Central memory CD4-positive, alpha-beta T cell (primary cell): ENCODE measurements at regions not wholly inside any gene's neighbourhood (a gene's known extent, or its start where the extent isn't known, plus 50 kb on each side); places are given as distances from the start of the nearest gene placed in this dataset.
A peak's percentile ranks its signal among the peaks of the same experiment; 100 is the strongest.

Source experiments
- DNase-seq: peaks from one replicate; pipeline ENCODE4 v3.0.0; 2022

DNA sequence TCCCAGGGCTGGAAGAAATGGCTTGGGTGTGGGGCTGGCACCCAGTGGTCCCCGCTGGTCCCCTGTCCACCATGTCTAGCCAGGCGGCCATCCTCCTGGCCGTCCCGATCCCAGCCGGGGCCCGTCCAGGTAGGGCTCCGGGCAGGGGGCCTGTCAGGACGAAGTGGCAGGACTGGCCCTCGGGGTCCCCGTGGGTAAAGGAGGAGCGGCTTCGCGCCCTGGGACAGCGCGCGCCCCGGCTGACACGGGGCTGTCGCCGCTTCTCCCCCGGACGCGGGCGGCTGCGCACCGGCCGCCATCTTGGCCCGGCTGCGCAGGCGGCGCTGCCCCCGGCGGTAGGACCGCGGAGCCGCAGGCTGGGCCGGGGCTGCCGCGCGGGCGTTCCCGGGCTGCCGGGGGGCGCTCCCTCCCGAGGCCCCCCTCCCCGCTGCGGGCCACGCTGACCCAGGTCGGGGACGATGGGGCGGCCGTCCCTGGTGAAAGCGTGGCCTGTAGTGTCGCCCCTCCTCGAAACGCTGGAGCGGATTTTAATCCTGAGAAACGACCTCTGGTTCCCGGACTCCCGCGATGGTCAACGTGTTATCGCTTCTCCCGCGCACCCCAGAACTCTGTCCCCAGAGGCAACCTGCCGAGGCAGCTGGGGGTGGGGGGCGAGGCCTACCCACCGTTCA is 60.4 kb upstream of the BCOR start:
- DNase-seq: no peak

DNA sequence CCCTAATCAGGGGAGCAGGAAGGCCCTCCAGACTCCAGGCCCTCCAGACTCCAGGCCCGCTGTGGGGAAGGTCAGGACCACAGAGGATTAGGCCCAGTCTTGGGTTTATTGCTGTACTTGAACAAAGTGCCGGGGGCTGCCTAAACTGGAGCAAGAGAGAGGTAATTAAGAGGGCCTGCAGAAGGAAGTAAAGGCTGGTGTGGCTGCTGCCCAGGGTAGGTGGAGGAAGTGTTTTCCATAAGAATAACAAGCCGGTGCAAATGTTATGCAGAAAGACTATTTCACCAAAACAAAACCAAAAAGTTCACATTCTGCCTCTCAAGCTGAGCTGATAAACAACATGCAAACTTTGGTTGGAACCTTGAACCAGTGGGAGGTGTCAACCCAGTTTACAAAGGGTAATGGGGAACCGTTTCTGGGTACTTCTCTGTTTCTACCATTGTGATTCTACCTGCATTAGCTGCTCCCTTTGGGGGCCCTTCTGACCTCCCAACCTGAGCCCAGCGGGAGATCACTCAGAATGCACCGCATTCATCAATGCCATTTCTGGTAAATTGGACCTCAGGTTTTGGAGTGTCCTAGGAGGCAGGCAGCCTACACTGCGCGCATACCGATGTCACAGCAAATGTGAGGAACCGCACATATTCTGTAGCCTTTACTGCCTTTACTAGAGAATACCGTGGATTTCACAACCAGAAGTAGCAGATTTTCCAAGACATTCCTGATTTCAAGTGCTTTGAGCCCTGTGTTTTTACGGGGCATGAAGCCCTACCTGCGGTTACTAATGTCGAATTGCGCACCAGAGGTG is 59.7 kb upstream of the BCOR start:
- DNase-seq: no peak

DNA sequence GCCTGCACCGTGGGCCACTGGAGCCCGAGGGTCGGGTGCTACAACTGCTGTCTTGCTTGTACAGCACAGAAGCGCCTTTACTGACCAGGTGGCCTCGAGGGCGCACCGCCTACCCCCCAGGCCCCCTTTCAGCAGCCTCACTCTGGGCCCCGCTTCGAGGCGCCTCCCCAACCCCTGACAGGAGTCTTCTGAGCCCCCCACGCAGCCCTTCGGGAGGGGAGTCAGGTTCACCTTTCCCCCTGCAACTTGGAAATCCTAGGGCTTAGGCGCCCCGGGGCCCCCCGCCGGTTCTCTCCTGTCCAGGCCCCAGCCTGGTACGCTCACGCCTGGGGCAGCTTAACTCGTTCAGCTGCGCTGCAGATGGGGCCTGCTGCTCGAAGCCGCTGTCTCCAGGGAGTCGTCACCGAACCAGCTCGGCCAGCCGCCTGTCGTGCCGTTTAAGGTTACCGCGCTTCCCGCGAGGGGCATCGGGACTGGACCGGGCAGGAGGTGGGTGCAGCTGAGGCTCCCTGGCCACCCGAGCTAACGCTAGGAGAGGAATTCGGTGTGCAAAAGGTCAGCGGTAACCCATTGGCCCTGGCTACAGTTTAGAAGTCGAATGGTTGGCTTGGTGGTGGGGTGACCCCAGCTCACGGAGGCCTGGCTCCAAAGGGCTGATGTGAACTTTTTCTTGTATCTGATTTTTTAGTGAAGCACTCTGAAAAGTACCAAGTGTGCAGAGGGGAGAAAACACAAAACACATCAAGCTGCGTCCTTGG is 58.9 kb upstream of the BCOR start:
- no peak for DNase-seq

DNA sequence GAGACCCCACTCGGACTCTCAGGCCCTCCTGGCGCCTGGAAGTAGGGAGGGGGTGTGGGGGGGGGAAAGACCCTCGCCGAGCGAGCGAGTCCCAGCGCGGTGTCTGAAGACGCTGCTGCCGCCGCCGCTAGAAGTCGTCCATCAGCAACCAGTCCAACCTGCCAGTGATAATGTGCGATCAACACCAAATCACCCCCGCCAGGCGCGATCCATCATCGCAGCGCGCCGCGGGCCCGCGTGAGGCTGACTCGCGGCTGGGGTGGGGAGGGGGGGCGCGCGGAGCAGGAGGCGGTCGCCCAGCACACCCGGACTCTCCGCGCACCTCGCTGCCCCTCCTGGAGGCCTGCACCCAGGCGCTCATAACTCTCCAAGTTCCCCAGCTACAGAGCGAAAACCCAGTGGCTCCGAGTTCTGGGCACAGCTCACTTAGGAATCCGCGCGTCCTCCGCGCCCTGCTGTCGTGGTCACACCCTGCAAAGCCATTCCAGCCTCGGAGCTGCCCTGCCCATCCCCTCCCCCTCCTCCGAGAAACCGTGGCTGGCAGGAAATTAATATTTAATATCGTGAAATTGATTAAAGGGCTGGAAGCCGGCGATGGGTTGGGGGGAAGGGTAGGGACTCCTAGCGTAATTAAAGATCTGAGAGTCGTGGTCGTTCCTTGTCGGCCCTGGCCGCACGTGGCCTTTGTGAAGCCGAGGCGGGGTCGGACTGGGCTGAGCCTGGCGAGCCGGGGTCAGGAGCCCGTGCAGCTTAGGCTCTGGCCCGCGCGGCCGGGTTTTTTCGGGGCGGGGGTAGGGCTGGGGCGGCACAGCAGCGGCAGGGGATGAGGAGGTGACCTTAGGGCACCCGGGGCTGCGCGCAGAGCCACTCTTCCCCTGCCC is 58.1 kb upstream of the BCOR start:
- DNase-seq: no peak

DNA sequence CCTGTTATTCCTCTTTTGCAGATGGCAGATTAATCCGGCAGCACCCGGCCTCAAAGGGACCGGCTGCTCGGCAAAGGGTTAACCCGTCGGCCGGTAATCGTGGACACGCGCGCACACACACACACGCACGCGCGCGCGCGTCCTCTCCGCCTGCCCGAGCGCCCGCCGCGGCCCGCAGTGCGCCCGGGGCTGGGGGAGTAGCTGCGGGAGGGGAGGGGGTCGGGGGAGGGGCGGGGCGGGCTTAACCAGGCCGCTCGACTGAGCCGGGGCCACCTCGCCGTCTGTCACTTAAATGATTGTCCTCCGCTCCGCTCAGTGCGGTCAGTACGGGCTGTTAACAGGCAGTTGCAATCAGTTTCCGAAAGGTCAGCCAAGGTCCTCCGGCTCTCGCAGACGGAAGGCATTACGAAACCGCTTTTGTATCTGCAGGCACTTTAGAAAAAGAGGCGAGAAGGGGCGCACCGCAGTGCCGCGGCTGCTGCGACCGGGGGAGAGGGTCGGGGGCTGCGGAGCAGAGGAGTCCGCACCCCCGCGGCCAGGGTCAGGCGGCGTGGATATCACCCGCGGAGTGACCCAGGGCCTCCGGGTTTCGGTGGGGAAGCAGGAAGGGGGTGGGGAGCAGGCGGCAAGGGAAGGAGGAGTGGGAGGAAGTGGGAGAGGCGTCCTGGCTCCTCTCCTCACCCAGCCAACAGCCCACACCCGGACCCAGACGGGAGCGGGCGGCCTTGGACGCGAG is 57.3 kb upstream of the BCOR start:
- no peak for DNase-seq

DNA sequence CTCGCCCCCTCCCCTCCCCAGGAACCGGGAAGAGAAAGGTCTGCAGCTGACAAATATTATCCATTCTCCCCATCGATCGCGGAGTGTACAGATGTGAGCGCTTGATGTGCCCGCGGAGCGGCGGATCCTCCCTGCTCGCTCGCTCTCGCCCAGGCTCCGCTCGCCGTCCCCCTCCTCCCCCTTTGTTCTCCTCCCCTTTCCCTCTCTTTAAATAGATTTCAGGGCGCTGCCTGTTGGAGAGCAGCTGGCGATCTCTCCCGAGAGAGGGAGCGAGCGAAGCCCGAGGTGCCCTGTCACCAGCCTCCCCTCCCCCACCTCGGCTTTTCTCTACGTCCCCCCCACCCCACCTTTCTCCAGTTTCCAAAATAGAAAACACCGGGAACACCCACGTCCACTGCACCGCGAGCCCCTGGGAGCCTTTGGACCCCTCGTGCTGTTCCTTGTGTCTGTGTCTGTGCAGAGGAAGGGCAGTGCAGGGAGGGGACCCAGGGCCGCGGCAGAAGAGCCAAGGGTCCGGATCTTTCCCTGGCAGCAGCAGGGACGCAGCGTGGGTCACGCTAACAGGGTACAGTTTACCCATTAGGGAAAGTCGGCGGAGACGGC is 56.6 kb upstream of the BCOR start:
- DNase-seq: no peak

DNA sequence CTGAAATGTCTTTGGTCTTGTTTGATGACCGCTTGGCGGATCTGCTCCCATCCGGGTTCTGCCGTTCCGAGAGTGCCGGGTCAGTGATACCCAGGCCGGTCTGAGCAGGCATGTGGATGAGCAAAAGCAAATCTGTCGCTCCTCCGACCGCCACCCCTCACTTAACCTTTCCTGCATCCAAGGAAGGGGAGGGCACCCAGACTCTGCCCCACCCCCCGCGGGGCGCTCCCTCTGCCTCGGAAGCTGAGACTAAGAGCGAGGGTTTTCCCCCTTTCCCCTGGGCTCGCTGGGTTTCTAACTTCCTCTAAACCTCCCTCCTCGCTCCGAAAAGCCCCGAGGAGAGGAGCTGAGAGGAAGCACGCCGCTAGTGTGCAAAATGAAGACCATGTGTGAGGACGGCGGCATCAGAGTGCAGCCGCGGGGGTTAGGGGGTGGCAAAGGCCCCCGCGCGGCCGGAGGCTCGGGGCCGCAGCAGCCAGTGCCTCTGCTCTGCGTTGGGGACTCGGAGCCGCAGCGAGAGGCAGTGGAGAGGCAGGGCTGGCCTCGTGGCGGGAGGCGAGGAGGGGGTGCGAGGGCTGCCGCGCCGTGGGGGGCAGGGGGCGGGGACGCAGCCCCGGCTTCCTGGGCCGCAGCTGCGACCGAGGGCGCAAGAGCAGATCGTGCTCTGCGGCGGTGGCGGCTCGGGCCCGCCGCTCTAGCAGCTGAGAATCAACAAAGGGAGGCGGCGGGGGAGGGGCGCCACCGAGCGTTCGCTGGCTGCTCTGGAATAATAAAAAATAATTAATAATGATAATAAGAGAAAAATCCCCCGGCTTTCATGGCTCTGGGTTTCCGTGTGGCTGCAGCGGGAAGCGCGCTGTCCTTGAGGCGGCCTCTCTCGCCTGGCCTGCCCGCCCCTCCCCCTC is 55.8 kb upstream of the BCOR start:
- peak; percentile 53 for DNase-seq

DNA sequence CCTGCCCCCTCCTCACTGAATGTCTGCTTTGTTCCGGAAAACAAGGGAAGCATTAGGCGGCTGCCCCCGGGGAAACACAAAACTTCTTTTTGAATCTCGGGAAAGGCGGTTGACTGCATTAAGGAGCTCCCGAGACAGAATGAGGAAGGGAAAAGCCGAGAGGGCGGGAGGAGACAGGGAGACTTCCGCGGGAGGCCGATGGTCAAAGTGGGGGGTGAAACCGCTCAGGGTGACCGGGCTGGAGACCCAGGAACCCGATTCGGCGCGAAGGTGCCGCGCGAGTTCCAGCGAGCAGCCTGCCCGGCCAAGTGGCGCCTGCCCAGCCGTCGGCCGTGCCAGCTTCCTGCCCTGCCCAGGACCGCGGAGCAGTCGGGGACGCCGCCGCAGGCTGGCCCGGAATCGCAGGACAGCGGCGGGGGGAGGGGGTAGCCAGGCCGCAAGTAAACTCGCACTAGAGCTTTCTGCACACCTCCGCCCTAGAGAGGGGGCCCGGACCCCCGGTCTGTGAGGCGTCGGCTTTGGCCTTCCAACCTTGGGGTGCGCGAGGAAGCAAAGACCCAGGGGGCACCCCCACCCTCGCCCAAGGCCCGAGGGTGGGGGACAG is 55.1 kb upstream of the BCOR start:
- DNase-seq: no peak

DNA sequence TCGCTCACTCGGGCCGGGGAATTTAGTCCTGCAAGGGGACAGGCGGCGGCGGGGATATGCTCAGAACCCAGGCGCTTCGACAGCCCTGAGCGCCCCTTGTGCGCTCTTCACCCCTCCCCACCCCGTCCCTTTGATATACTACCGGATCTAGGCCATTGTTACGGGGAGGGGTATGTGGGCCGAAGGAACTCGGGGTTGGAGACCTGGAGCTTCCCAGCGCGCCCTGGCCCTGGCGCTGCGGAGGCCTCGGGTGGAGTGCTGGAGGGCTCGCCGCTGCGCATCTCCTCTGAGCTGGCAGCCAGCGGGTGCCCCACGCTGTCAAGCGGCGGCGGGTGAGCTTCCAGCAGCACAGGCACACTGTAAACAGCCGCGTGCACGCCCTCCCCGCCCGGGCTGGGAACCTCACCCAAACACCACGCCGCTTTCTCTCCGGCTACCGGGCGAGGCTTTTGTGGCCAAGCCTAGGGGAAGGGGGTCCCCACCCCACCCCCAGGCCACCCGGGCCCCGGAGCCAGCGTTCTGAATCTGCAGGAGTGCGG is 54.5 kb upstream of the BCOR start:
- no peak for DNase-seq

DNA sequence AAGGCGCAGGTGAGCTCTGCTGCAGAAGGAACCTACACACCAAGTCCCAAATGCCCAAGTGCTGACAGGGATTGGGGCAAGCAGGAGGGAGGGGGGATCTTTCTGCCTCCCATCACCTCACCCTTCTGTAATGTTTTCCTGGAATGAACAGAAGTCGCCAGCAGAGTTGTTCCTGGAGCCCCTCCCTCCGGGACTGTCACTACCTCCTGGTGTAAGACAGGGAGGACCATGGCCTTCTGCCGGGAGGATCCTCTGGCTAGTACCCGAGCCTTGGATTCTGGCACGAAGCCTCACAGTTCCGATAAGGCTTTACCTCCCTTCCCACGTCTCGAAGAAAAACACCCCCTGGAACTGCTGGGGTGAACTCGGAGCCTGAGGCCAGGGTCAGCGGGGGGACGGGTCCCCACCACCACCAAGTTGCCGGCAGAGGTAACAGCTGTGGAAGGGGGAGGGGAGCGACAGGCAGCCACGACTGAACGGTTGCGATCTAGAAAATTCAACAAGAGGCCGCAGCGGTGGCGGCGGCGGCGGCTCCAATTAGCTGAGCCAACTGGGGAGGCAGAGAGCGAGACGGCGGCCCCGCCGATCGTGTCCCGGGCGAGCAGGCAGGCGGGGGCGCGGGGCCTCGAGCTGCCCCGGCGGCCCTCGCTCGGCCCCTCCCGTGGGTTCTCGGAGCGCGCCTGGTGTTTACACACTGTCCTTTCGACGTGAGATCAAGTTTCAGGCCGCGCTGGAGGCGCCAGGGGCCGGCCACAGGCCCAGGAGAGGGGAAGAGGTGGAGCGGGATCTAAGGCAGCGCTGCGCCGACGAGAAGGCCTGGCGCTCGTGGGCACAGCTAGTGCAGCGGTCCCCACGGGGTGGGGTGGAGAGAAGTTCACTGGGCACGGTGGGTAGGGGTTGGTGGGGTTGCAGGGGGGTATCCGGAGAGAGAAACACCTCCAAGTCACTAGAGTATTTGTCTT is 53.7 kb upstream of the BCOR start:
- no peak for DNase-seq

DNA sequence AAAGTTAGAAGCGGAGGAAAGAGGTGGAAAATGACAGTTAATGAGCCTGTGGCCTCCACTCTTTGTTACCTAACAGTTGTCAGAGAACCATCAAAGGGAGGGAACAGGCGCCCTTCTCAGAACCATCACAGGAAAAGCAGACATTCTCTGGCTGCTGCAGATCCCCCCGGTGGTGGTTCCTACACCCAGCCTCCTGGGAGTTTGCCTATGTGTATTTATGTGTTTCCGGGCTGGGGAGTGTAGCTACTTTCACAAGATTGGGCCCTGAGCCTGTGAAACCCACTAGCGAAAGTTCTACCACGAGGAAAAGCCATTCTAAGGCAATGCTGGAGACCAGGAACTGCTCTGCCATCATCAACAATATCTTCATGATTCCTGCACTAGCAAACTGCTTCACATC is 52.7 kb upstream of the BCOR start:
- DNase-seq: no peak

DNA sequence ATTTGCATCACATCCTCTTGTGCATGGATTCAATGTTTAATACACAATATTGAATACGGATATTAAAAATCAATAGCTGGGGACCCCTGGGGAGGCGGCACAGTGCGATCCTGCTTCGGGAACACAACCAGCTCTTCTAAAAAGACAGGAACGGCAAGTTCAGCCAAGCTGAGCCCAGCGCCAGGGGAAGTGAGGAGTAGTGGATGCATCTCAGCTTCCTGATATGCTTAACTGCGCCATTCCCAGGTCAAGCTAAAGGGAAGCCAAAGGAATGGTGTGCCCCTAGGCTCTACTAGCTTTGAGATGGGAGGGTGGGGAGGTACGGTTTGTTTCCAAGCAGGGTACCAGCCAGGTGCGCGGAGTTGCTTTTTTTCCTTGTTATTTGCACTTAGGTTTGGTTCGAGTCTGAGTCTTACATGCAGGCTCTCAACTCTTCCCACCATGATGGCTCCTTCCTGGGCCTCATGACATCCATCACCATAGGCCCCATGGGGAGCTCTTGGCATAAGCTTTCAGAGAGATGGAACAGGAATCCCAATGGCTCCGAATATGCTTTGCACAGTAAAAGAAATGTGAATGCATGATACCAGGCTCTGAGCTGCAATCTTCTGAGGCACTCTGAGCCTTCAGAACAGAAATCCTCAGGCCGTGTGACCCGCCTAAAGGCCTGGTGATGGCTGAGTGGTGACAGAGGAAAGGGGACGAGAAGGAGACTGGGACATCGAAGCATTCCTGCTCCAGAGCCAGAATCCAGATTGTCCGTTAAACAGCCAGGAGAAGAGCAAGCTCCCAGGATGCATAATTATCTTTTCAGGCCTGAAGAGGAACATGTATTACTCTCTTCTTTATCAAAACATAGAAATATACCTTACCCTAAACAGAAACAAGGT is 51.8 kb upstream of the BCOR start:
- DNase-seq: no peak

DNA sequence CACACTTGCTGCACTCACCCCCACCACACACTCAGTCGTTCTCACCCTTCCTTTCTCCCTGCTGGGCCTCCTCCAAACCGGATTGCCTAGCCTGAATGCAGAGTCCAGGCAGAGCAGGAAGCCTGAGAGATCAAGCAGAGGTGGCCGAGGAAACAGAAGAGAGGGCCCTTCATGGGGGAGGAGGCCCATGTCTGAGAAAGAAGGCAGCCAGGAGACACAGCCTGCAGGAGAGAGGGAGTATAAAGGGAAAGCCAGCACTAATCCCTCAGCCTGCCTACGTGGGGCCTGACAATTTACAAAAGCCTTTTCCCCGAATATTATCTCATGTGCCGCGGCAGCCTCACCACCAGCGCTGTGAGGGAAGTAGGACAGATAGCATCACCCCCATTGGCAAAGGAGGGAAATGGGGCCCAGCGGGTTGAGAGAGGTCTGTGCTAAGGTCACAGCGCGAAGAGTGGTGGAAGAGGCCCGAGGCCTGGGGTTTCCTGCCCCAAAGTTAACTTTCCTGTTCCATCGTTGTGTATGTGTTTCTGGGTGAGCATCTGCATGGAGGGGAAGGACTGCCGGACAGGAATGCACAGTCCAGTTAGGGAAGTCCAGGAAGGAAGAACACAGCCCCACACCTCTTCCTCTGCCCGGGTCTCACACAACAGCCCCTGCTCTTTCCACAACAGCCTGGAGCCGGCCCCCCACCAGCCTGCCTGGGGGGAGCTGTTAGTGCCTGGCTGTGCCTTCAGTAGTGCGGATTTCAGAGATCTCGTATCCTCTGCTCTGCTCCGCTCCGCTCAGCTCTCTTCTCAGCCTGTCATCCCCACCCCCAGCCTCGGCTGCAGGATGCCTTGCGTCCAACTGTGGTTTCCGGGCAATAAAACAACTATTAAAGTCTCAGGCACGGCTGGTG is 50.9 kb upstream of the BCOR start:
- DNase-seq: no peak

DNA sequence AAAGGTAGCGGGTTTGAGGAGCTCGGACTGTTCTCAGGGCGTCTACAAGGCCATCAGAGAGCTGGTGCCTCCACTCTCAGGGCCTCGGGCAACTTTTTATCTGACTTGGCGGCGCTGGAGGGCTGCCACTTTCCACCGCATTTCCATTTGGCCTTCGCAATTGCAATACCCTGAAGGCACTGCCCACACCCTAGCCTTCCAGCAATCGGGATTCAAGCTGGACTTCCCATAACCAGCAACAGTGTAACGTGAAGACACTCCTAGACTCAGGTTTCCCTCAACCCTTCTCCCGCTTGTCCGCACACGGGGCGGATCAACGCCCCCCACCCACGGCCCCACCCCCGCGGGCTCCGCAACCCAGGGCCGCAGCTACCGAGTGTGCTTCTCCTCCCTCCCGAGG is 50.2 kb upstream of the BCOR start:
- no peak for DNase-seq
